Tibial nerve (tissue), 4 donors: ENCODE measurements at regions not wholly inside any gene's neighbourhood (a gene's known extent, or its start where the extent isn't known, plus 50 kb on each side); places are given as distances from the start of the nearest gene placed in this dataset.

Experiments
- DNase-seq, 2 donors: peaks; one replicate each; pipeline ENCODE4 v3.0.0-alpha.2; 2019; ENCODE audit warnings: low spot score in 2 of 2
- H3K27ac ChIP-seq, 4 donors: fragments of 200-600 bp; sonication (generic) in 3 of 4; one replicate each; pipeline ENCODE4 v1.5.1; 2017 to 2019; ENCODE audit warnings: mild to moderate bottlenecking in 1 of 4
- H3K27me3 ChIP-seq, 2 donors: fragments of 200-600 bp; sonication (generic) in 1 of 2; one replicate each; pipeline versions ENCODE4 v1.5.1 to v1.6.0; 2017 to 2019
- H3K36me3 ChIP-seq, 3 donors: fragments of 200-600 bp; sonication (generic); one replicate each; pipeline ENCODE4 v1.5.1; 2018 to 2019
- H3K4me1 ChIP-seq, 4 donors: fragments of 200-600 bp; sonication (generic) in 3 of 4; one replicate each; pipeline ENCODE4 v1.5.1; 2017 to 2019
- H3K4me3 ChIP-seq, 4 donors: fragments of 200-600 bp; sonication (generic) in 3 of 4; one replicate each; pipeline ENCODE4 v1.5.1; 2017 to 2019; ENCODE audit warnings: mild to moderate bottlenecking in 1 of 4, moderate library complexity in 1 of 4
- H3K9me3 ChIP-seq, 4 donors: fragments of 200-600 bp; sonication (generic) in 3 of 4; one replicate each; pipeline ENCODE4 v1.5.1; 2017 to 2019
- CTCF ChIP-seq, 5 experiments: fragments of 200-600 bp in 3 of 5; fragments of 450-650 bp in 2 of 5; sonication (generic) in 3 of 5; IDR thresholded peaks; one replicate each; pipeline ENCODE4 v1.5.1; 2016 to 2019; ENCODE audit warnings: antibody characterized with exemption in 5 of 5, mild to moderate bottlenecking in 3 of 5, moderate library complexity in 2 of 5
- EP300 ChIP-seq, 2 donors: sonication (generic); formaldehyde crosslinking; IDR thresholded peaks; one replicate each; pipeline ENCODE4 v1.6.1; 2017; ENCODE audit warnings: antibody characterized with exemption in 2 of 2, mild to moderate bottlenecking in 1 of 2
- POLR2A ChIP-seq, 2 donors: fragments of 450-650 bp; IDR thresholded peaks; one replicate each; pipeline ENCODE4 v1.6.1; 2017; ENCODE audit warnings: antibody characterized with exemption in 2 of 2, mild to moderate bottlenecking in 2 of 2, moderate library complexity in 2 of 2
- WGBS, 2 donors: methylation state at CpG; one replicate each; pipeline ENCODE4 v1.1.5; 2018; 5-methylcytosine and 5-hydroxymethylcytosine counted together

DNA sequence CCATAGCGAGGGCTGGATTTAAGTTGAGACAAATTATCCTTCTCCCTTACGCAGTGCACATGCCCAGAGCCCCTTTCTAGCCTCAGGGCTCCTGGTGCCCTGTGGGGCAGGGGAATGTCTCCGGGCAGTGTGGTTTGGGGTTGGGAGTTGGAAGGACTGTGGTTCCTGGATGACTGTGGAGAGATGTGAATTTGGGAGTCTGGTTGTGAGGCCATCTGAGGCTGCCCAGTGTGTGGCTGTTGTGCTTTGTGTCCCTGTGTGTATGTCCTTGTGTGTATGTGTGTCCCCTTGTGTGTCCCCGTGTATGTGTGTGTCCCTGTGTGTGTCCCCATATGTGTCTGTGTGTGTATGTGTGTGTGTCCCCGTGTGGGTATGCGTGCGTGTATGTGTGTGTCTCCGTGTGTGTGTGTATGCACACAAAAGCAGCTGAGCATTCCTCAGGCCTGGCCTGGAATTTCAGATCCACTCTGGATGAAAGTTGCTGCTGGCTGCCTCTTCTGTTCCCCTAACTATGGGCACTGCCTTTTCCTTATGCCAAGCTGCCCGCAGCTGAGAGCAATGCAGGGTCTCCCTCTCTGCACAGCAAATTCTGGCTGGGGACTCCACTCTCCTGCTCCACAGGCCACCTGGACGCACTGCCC is 65.4 kb downstream of the UBIAD1 start:
- H3K4me1 ChIP-seq = peaks cover 0 to 15% (median 0%) of the 10 kb centered on the region in 4 donors
- TF ChIP-seq EP300 (IDR thresholded peaks at IDR 0.05) = no peak
- TF ChIP-seq POLR2A (IDR thresholded peaks at IDR 0.05) = no peak
- no peak for TF ChIP-seq CTCF (IDR thresholded peaks at IDR 0.05)
- no peak overlapping the region for H3K4me3 ChIP-seq
- no peak for DNase-seq
- peaks cover 0 to 67% of the 10 kb centered on the region in 2 donors for H3K27me3 ChIP-seq
- H3K27ac ChIP-seq = no peak overlapping the region
- 73 to 80% methylated on average over 10 of the region's 10 CpGs for whole genome bisulfite sequencing, 2 donors
- H3K9me3 ChIP-seq = no peaks in the 10 kb centered on the region
- no peaks in the 10 kb centered on the region for H3K36me3 ChIP-seq

DNA sequence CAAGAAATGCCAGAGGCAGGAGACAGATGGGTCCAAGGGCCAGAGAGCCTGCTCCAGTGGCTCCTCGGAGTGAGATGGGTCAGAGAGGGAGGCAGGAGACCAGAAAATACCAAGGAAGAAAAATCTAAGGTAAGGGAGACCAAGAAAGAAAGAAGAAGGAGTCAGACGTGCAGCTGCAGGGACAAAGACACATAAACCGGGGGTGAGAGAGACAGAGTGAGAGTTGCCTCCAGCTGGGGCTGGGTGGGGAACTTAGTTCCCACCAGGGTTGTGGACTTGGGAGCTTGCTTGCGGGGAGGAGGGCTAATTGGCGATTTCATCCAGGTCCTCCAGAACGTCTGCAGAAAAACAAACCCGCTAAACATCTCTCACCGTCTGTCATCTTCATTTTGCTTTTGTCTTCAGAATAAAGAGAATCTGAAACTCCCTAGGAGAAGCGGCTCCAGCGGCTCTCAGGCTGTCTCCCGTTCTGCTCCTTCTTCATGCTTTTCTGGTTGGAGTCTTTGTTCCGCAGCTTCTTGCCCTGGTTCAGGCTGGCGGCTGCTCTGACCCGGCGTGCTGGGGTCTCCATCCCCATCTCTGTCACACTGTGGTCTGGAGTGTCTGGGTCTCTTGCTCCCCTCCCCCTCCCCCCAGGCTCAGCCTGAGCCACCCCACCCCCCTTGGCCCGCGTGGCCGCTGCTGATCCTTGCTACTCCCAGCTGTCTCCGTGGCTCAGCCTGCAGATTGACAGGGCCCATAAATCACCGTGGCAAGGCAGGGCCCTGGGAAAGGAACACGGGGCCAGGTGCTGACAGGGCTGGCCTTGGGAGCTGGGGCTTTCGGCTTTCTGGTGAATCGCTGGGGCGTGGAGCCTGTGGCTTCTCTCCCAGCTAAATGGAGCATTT is 66.6 kb downstream of the UBIAD1 start:
- Histone ChIP-seq H3K27me3 (peaks cover 0 to 62% of the 10 kb centered on the region in 2 donors), H3K36me3 (no peaks in the 10 kb centered on the region), H3K27ac (no peak overlapping the region), H3K4me1 (peaks cover 0 to 15% (median 0%) of the 10 kb centered on the region in 4 donors), H3K9me3 (no peaks in the 10 kb centered on the region), H3K4me3 (no peak overlapping the region)
- DNase-seq = no peak
- WGBS, 2 donors = 12 to 15% methylated on average over 24 of the region's 24 CpGs
- TF ChIP-seq CTCF (IDR thresholded peaks at IDR 0.05) (no peak), POLR2A (IDR thresholded peaks at IDR 0.05) (no peak), EP300 (IDR thresholded peaks at IDR 0.05) (no peak)

- TF ChIP-seq POLR2A (IDR thresholded peaks at IDR 0.05) (no peak), EP300 (IDR thresholded peaks at IDR 0.05) (no peak), CTCF (IDR thresholded peaks at IDR 0.05) (no peak)
- Histone ChIP-seq H3K27me3 (peaks cover 0 to 62% of the 10 kb centered on the region in 2 donors), H3K27ac (no peak overlapping the region), H3K36me3 (no peaks in the 10 kb centered on the region), H3K4me1 (peaks cover 0 to 15% (median 0%) of the 10 kb centered on the region in 4 donors), H3K9me3 (no peaks in the 10 kb centered on the region), H3K4me3 (no peak overlapping the region)
- DNase-seq = no peak
- 18 to 33% methylated on average over 3 to 4 of the region's 4 CpGs for WGBS, 2 donors
Observed at GRCh38 chr1:11340233-11340632, 67.2 kb downstream of the UBIAD1 start.

DNA sequence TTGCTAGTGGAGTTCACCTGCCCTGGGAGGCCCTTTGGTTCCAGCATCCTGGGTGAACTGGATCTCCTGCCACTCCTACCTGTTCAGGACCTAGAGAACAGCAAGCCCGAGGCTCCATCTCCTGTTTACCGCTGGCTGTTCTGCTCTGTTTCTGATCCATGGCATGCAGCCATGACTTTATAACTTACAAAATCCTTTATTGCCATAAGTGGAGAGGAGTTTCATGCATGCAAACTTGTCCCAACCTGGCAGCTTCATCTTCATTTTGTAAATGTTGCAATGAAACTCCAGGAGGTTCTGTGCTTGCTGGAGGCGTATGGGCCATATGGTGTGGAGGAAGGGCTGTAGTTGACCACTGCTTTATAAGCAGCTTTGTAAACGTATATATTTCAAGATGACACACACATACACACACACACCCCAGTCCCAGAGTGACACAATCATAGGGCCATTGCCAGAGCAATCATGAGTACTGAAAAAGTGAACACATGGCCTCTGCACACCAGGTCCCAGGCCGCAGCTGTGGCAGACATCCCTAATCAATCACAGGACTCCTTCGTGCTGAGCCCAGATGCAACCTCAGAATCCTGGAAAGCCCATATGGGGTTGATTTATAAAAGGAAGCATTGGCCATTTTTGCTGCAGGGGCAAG is 69.0 kb downstream of the UBIAD1 start:
- Histone ChIP-seq H3K9me3 (no peaks in the 10 kb centered on the region), H3K4me1 (peaks cover 0 to 15% (median 0%) of the 10 kb centered on the region in 4 donors), H3K36me3 (no peaks in the 10 kb centered on the region), H3K27ac (no peak overlapping the region), H3K27me3 (peaks cover 0 to 55% of the 10 kb centered on the region in 2 donors), H3K4me3 (no peak overlapping the region)
- WGBS, 2 donors = 60 to 69% methylated on average over 6 of the region's 6 CpGs
- no peak for DNase-seq
- TF ChIP-seq CTCF (IDR thresholded peaks at IDR 0.05) = no peak
- no peak for TF ChIP-seq EP300 (IDR thresholded peaks at IDR 0.05)
- no peak for TF ChIP-seq POLR2A (IDR thresholded peaks at IDR 0.05)
